Transverse colon (tissue), 4 donors: ENCODE measurements at regions not wholly inside any gene's neighbourhood (a gene's known extent, or its start where the extent isn't known, plus 50 kb on each side); places are given as distances from the start of the nearest gene placed in this dataset.

Experiments
- CTCF ChIP-seq, 5 experiments: fragments of 200-600 bp in 3 of 5; fragments of 450-650 bp in 2 of 5; sonication (generic) in 3 of 5; IDR thresholded peaks; 1 replicate in 2 of 5; 2 replicates in 3 of 5; pipeline ENCODE4 v1.5.1; 2016 to 2017; ENCODE audit warnings: antibody characterized with exemption in 5 of 5, inconsistent platforms in 3 of 5, mild to moderate bottlenecking in 2 of 5, moderate library complexity in 1 of 5
- EP300 ChIP-seq: sonication (generic); formaldehyde crosslinking; IDR thresholded peaks from one replicate; pipeline ENCODE4 v1.6.1; 2017; ENCODE audit warnings: antibody characterized with exemption, low read depth
- POLR2A ChIP-seq: fragments of 450-650 bp; IDR thresholded peaks from one replicate; pipeline ENCODE4 v1.6.1; 2016; ENCODE audit warnings: antibody characterized with exemption, mild to moderate bottlenecking, moderate library complexity
- POLR2AphosphoS5 ChIP-seq, 3 donors: sonication (generic); formaldehyde crosslinking; IDR thresholded peaks; one replicate each; pipeline ENCODE4 v1.6.1; 2016; ENCODE audit warnings: antibody characterized with exemption in 3 of 3

GRCh38 chr16:72487283-72487682 is 315.3 kb upstream of the PMFBP1 start:
- no peak for TF ChIP-seq POLR2A
- no peak for TF ChIP-seq CTCF (IDR thresholded peaks at IDR 0.05)
- TF ChIP-seq POLR2AphosphoS5 (IDR thresholded peaks at IDR 0.05) = no peak
- TF ChIP-seq EP300 = no peak
